GM12873 (cell line): ENCODE measurements at regions not wholly inside any gene's neighbourhood (a gene's known extent, or its start where the extent isn't known, plus 50 kb on each side); places are given as distances from the start of the nearest gene placed in this dataset.

ENCODE experiments used
- TF ChIP-seq, protein P1 (sequence below): IDR thresholded peaks from 2 replicates; pipeline ENCODE4 v1.5.1; 2012; ENCODE audit warnings: low read depth, mild to moderate bottlenecking, moderate library complexity, low read length, control low read depth; ENCODE audit not compliant: insufficient read depth; ENCODE audit errors: missing control alignments

- TF ChIP-seq, protein P1, sequence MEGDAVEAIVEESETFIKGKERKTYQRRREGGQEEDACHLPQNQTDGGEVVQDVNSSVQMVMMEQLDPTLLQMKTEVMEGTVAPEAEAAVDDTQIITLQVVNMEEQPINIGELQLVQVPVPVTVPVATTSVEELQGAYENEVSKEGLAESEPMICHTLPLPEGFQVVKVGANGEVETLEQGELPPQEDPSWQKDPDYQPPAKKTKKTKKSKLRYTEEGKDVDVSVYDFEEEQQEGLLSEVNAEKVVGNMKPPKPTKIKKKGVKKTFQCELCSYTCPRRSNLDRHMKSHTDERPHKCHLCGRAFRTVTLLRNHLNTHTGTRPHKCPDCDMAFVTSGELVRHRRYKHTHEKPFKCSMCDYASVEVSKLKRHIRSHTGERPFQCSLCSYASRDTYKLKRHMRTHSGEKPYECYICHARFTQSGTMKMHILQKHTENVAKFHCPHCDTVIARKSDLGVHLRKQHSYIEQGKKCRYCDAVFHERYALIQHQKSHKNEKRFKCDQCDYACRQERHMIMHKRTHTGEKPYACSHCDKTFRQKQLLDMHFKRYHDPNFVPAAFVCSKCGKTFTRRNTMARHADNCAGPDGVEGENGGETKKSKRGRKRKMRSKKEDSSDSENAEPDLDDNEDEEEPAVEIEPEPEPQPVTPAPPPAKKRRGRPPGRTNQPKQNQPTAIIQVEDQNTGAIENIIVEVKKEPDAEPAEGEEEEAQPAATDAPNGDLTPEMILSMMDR, result no peak
Measured at GRCh38 chr10:112883360-112884178, 66.5 kb upstream of the TCF7L2 start.

- TF ChIP-seq, protein P1, result no peak
Measured at GRCh38 chr10:112884179-112884504, 65.9 kb upstream of the TCF7L2 start.

- TF ChIP-seq, protein P1, result no peak
Measured at GRCh38 chr10:112886463-112886862, 63.6 kb upstream of the TCF7L2 start.

DNA sequence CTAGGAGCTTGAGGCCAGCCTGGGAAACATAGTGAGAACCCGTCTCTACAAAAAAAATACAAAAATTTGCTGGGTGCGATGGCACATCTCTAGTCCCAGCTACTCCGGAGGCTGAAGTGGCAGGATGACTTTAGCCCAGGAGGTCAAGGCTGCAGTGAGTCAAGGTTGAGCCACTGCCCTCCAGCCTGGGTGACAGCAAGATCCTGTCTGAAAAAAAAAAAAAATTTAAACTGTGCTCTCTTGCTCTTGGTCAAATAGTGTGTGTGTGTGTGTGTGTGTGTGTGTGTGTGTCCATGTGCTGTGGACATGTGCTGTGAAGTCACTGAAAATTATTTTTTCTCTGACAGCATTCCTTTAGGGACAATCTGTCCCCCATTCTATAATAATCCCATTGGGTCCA, 62.1 kb upstream of the TCF7L2 start:
- TF ChIP-seq, protein P1, result no peak

GRCh38 chr10:112895292-112895691, 54.8 kb upstream of the TCF7L2 start:
- TF ChIP-seq, protein P1, result no peak

DNA sequence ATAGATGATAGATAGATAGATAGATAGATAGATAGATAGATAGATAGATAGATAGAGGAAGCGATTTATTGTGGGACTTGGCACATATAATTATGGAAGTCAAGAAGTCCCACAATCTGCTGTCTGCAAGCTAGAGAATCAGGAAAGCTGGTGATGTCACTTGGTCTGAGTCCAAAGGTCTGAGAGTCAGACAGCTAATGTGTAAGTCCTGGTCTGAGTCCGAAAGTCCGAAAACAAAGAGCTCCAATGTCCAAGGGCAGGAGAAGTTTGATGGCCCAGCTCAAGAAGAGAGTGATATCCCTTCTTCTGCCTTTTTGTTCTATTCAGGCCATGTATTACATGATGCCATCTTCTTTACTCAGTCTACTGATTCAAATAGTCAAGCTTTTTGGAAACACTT, 53.8 kb upstream of the TCF7L2 start:
- TF ChIP-seq, protein P1, result no peak

DNA sequence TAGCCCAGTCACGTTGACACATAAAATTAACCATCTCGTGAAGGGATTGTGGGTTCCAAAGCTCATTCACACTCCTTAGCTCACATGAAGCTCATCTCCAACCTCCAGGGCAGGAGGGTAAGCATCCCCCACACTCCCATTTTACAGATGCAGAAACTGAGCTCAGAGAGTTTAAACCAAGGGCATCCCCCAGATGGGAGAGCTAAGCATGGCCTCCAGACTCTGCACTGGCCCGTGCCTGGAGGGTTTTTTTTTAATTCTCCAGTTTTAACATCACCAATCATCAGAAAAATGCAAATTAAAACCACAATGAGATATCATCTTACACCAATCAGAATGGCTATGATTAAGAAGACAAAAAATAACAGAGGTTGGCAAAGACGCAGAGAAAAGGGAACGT, 53.3 kb upstream of the TCF7L2 start:
- TF ChIP-seq, protein P1, result no peak
